SK-N-SH (cell line): ENCODE measurements at regions not wholly inside any gene's neighbourhood (a gene's known extent, or its start where the extent isn't known, plus 50 kb on each side); places are given as distances from the start of the nearest gene placed in this dataset.

ENCODE experiments used
- CTCF ChIA-PET: fragments of 300-600, 350-600 bp; formaldehyde crosslinking; extraction: SDS; loops from one replicate; lab custom pipeline; 2021; lab: Yijun Ruan, JAX
- POLR2A ChIA-PET: fragments of 350-600 bp; sonication (Branson Sonifier 250); formaldehyde crosslinking; extraction: SDS; loops from one replicate; lab custom pipeline; 2020; ENCODE audit warnings: antibody characterized with exemption, inconsistent platforms; lab: Yijun Ruan, JAX
- DNase-seq: peaks from one replicate; pipeline ENCODE4 v3.0.0; 2012
- H2AFZ ChIP-seq: fragments of 200-600 bp; sonication (generic); 2 replicates; pipeline ENCODE4 v1.8.1; 2016; ENCODE audit warnings: antibody characterized with exemption, mild to moderate bottlenecking, low read depth
- H3F3A ChIP-seq: fragments of 200-600 bp; sonication (generic); replicated peaks from 2 replicates; pipeline ENCODE3; 2016; ENCODE audit warnings: antibody characterized with exemption, mild to moderate bottlenecking; ENCODE audit not compliant: insufficient read depth
- H3K27ac ChIP-seq, 2 experiments: fragments of 200-500 bp in 1 of 2; fragments of 200-600 bp in 1 of 2; sonication (Bioruptor generic) in 1 of 2; sonication (generic), shearing (Covaris generic) in 1 of 2; 2 replicates each; pipeline versions ENCODE4 v1.5.1 to v1.6.1; 2014 to 2016; ENCODE audit warnings: low read depth in 2 of 2, inconsistent platforms in 1 of 2, low read length in 1 of 2, mild to moderate bottlenecking in 1 of 2, mixed read lengths in 1 of 2
- H3K27me3 ChIP-seq: fragments of 200-600 bp; sonication (generic), shearing (Covaris generic); 2 replicates; pipeline ENCODE4 v1.6.1; 2016; ENCODE audit warnings: mixed run types; ENCODE audit not compliant: insufficient read depth
- H3K36me3 ChIP-seq, 2 experiments: fragments of 200-500 bp in 1 of 2; fragments of 200-600 bp in 1 of 2; sonication (Bioruptor generic) in 1 of 2; sonication (generic) in 1 of 2; replicated peaks in 1 of 2; 2 replicates each; pipeline versions ENCODE3 to v1.5.1; 2014 to 2016; ENCODE audit warnings: low read length in 1 of 2, mild to moderate bottlenecking in 1 of 2; ENCODE audit not compliant: insufficient read depth in 2 of 2, control insufficient read depth in 1 of 2
- H3K4me1 ChIP-seq, 2 experiments: fragments of 200-500 bp in 1 of 2; fragments of 200-600 bp in 1 of 2; sonication (Bioruptor generic) in 1 of 2; sonication (generic), shearing (Covaris generic) in 1 of 2; 2 replicates each; pipeline versions ENCODE4 v1.5.1 to v1.6.1; 2014 to 2016; ENCODE audit warnings: low read depth in 1 of 2, low read length in 1 of 2, mixed run types in 1 of 2; ENCODE audit not compliant: insufficient read depth in 2 of 2, control insufficient read depth in 1 of 2
- H3K4me2 ChIP-seq: fragments of 200-600 bp; sonication (generic), shearing (Covaris generic); 2 replicates; pipeline ENCODE4 v1.6.1; 2017; ENCODE audit warnings: mixed run types
- H3K4me3 ChIP-seq, 2 experiments: fragments of 200-500 bp in 1 of 2; fragments of 200-600 bp in 1 of 2; sonication (Bioruptor generic) in 1 of 2; sonication (generic), shearing (Covaris generic) in 1 of 2; 2 replicates each; pipeline versions ENCODE4 v1.5.1 to v1.8.1; 2014 to 2016; ENCODE audit warnings: low read depth in 2 of 2, inconsistent platforms in 1 of 2, low read length in 1 of 2, mild to moderate bottlenecking in 1 of 2, mixed read lengths in 1 of 2, moderate library complexity in 1 of 2
- H3K79me2 ChIP-seq: fragments of 200-600 bp; sonication (generic); 2 replicates; pipeline ENCODE4 v1.8.1; 2017; ENCODE audit warnings: mild to moderate bottlenecking; ENCODE audit not compliant: insufficient read depth
- H3K9ac ChIP-seq: fragments of 200-600 bp; sonication (generic); 2 replicates; pipeline ENCODE4 v1.6.1; 2017; ENCODE audit warnings: mixed run types
- H3K9me2 ChIP-seq: fragments of 200-600 bp; sonication (generic); 2 replicates; pipeline ENCODE4 v1.6.1; 2017; ENCODE audit warnings: mixed run types
- H3K9me3 ChIP-seq: fragments of 200-600 bp; sonication (generic); 2 replicates; pipeline ENCODE4 v1.6.1; 2017; ENCODE audit warnings: mixed run types, mild to moderate bottlenecking, moderate library complexity
- H4K20me1 ChIP-seq: fragments of 200-600 bp; sonication (generic); 2 replicates; pipeline ENCODE4 v1.6.1; 2017; ENCODE audit warnings: mild to moderate bottlenecking, mixed run types; ENCODE audit not compliant: insufficient read depth
- EP300 ChIP-seq, 2 experiments: IDR thresholded peaks; 2 replicates each; pipeline versions ENCODE4 v1.4.0 to v1.6.1; 2012; ENCODE audit warnings: borderline replicate concordance in 1 of 2, low read depth in 1 of 2, low read length in 1 of 2
- FOXJ3 ChIP-seq: sonication (generic); formaldehyde crosslinking; IDR thresholded peaks from 2 replicates; pipeline ENCODE4 v1.5.1; 2020; ENCODE audit warnings: mild to moderate bottlenecking, missing genetic modification reagents
- GABPA ChIP-seq: IDR thresholded peaks from 2 replicates; pipeline ENCODE4 v1.4.0; 2012; ENCODE audit warnings: low read depth, mild to moderate bottlenecking
- GATA2 ChIP-seq: sonication (generic); formaldehyde crosslinking; IDR thresholded peaks from 2 replicates; pipeline ENCODE4 v1.5.0; 2020; ENCODE audit warnings: mild to moderate bottlenecking, missing genetic modification reagents
- MEF2A ChIP-seq: IDR thresholded peaks from 2 replicates; pipeline ENCODE4 v1.4.0; 2012; ENCODE audit warnings: low read depth, borderline replicate concordance
- MXI1 ChIP-seq: IDR thresholded peaks from 2 replicates; pipeline ENCODE4 v1.6.1; 2012; ENCODE audit warnings: mild to moderate bottlenecking, low read depth, low read length, improper control_type of control experiment
- RAD21 ChIP-seq: IDR thresholded peaks from 2 replicates; pipeline ENCODE4 v1.6.1; 2012; ENCODE audit warnings: mild to moderate bottlenecking, low read length
- RCOR1 ChIP-seq: fragments of 150-350 bp; IDR thresholded peaks from 2 replicates; pipeline ENCODE4 v1.6.1; 2017; ENCODE audit warnings: antibody characterized with exemption, low read length
- RXRA ChIP-seq: IDR thresholded peaks from 2 replicates; pipeline ENCODE4 v1.4.0; 2012; ENCODE audit warnings: low read depth, mild to moderate bottlenecking, borderline replicate concordance
- TAF1 ChIP-seq: IDR thresholded peaks from 2 replicates; pipeline ENCODE4 v1.6.1; 2012; ENCODE audit warnings: low read depth, mild to moderate bottlenecking, low read length, moderate library complexity, borderline replicate concordance
- TCF12 ChIP-seq: IDR thresholded peaks from 2 replicates; pipeline ENCODE4 v1.4.0; 2012
- USF1 ChIP-seq: IDR thresholded peaks from 2 replicates; pipeline ENCODE4 v1.4.0; 2012; ENCODE audit warnings: low read depth, borderline replicate concordance
- USF2 ChIP-seq: fragments of 150-350 bp; IDR thresholded peaks from 2 replicates; pipeline ENCODE4 v1.6.1; 2017; ENCODE audit warnings: antibody characterized with exemption, low read length, low read depth, borderline replicate concordance
- ZBTB33 ChIP-seq: IDR thresholded peaks from 2 replicates; pipeline ENCODE4 v1.4.0; 2012; ENCODE audit warnings: low read depth, borderline replicate concordance
- WGBS: methylation state at CpG from one replicate; pipeline ENCODE4 v1.1.6; 2017; ENCODE audit warnings: low lambda C conversion rate; 5-methylcytosine and 5-hydroxymethylcytosine counted together
- TF ChIP-seq, protein P1 (sequence below): fragments of 200-600 bp; sonication (generic); IDR thresholded peaks from 2 replicates; pipeline ENCODE4 v1.6.1; 2017; ENCODE audit warnings: antibody characterized with exemption, mild to moderate bottlenecking, moderate library complexity

DNA sequence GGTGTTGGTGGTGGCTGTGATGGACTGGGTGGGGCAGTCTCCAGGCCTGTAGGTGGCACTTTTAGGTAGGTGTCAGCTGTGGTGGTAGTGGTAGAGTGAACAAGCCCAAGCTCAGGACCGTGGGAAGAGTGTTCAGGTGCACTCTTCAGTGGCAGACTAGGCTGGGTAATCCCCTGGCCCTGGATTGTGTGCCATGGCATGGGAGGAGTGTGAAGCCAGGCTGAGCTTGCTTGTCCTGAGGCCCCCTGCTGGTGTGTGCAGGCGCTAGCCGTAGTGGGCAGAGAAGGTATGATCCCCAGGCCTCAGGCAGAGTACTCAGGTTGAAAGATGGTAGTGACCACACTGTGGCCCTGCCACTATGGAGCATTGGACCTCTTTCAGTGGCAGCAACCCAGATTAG is 850.3 kb downstream of the DSC3 start:
- Histone ChIP-seq H3K9ac (no peak overlapping the region), H3F3A (no peaks in the 10 kb centered on the region), H3K36me3 (no peaks in the 10 kb centered on the region), H3K27ac (no peak overlapping the region), H2AFZ (no peak overlapping the region), H3K9me2 (no peaks in the 10 kb centered on the region), H3K79me2 (no peaks in the 10 kb centered on the region), H3K4me1 (no peaks in the 10 kb centered on the region), H3K4me3 (no peak overlapping the region), H3K27me3 (no peaks in the 10 kb centered on the region), H4K20me1 (no peaks in the 10 kb centered on the region), H3K9me3 (no peaks in the 10 kb centered on the region), H3K4me2 (no peak overlapping the region)
- ChIA-PET CTCF (no interaction called here), POLR2A (no interaction called here)
- no peak for DNase-seq
- TF ChIP-seq TAF1: no peak
- no peak for TF ChIP-seq USF2
- TF ChIP-seq, protein P1, sequence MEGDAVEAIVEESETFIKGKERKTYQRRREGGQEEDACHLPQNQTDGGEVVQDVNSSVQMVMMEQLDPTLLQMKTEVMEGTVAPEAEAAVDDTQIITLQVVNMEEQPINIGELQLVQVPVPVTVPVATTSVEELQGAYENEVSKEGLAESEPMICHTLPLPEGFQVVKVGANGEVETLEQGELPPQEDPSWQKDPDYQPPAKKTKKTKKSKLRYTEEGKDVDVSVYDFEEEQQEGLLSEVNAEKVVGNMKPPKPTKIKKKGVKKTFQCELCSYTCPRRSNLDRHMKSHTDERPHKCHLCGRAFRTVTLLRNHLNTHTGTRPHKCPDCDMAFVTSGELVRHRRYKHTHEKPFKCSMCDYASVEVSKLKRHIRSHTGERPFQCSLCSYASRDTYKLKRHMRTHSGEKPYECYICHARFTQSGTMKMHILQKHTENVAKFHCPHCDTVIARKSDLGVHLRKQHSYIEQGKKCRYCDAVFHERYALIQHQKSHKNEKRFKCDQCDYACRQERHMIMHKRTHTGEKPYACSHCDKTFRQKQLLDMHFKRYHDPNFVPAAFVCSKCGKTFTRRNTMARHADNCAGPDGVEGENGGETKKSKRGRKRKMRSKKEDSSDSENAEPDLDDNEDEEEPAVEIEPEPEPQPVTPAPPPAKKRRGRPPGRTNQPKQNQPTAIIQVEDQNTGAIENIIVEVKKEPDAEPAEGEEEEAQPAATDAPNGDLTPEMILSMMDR: peak; percentile 12; the same call in 1 of the 2 replicates
- no peak for TF ChIP-seq MXI1
- TF ChIP-seq ZBTB33: no peak
- WGBS: 0% methylated on average over 1 of the region's 3 CpGs

DNA sequence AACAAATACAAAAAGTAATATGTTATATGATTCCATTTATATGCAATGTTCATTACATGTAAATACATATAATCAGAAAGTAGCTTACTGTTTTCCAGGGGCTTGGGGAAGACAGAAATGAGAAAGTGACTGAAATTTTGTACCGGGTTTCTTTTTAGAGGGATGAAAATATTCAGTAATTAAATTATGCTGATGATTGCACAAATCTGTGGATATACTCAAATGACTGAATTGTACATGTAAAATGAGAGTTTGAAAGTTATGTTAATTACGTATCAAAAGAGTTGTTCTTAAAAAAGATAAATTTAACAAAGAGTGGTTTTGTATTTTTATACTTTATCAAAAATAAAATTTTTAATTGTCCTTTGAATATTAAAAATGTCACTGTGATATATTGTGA is 856.3 kb downstream of the DSC3 start:
- 56% methylated on average over 2 of the region's 2 CpGs for WGBS
- Histone ChIP-seq H4K20me1 (no peaks in the 10 kb centered on the region), H3K9me2 (no peaks in the 10 kb centered on the region), H3K9me3 (no peaks in the 10 kb centered on the region), H3K36me3 (no peaks in the 10 kb centered on the region), H3K4me3 (no peak overlapping the region), H3K9ac (no peak overlapping the region), H3K79me2 (no peaks in the 10 kb centered on the region), H3K27ac (no peak overlapping the region), H3K27me3 (no peaks in the 10 kb centered on the region), H2AFZ (no peak overlapping the region), H3K4me1 (no peaks in the 10 kb centered on the region), H3F3A (no peaks in the 10 kb centered on the region), H3K4me2 (no peak overlapping the region)
- ChIA-PET CTCF (interaction anchor here (1.9 kb wide), 1 partner anchor 21 kb away, joined by 4 read pairs; no protein-coding TSS in a partner anchor), POLR2A (no interaction called here)
- no peak for DNase-seq
- TF ChIP-seq MXI1: no peak
- no peak for TF ChIP-seq EP300 (IDR thresholded peaks at IDR 0.05; ENCODE audit: borderline replicate concordance in 1 of 2, low read depth in 1 of 2, low read length in 1 of 2)
- TF ChIP-seq USF2: no peak
- no peak for TF ChIP-seq RCOR1
- no peak for TF ChIP-seq GABPA
- TF ChIP-seq TCF12: no peak
- no peak for TF ChIP-seq RAD21
- TF ChIP-seq USF1: no peak
- no peak for TF ChIP-seq MEF2A
- no peak for TF ChIP-seq ZBTB33
- no peak for TF ChIP-seq FOXJ3 (CRISPR knock-in tag)
- no peak for TF ChIP-seq GATA2 (CRISPR knock-in tag)
- no peak for TF ChIP-seq RXRA
